ENCODE measurements at regions not wholly inside any gene's neighbourhood (a gene's known extent, or its start where the extent isn't known, plus 50 kb on each side); places are given as distances from the start of the nearest gene placed in this dataset.

DNA sequence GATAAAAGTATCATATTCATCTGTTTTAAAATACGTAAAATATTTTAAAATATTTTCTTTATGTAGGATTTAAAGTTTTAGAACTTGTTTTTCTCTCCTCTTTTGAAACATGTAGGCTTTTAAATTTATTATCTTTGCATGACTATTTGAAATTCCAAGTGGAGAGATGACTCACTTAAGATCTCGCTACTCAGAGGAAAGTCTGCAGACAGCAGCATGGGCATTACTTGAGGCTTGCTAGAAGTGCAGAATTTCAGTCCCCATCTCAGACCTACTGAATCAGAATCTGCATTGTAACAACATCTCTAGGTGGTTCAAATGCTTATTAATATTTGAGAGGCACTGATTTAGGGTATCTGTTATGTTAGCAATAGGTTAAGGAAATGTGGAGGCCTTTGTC, 225.7 kb upstream of the ARX start:
- no peak overlapping the region for H3K27ac Mint-ChIP-seq
- Histone ChIP-seq H3K27ac (ENCODE audit: low read depth in 1 of 2, low read length in 2 of 2) (no peak overlapping the region), H3K36me3 (ENCODE audit: insufficient read depth, low read length) (no peaks in the 10 kb centered on the region), H3K4me3 (ENCODE audit: low read length) (no peak overlapping the region), H3K9me3 (ENCODE audit: control insufficient read depth in 1 of 2, insufficient read depth in 1 of 2, low read length in 2 of 2) (no peaks in the 10 kb centered on the region), H3K27me3 (ENCODE audit: control insufficient read depth in 1 of 2, insufficient read depth in 2 of 2, low read length in 2 of 2) (no peaks in the 10 kb centered on the region), H3K4me1 (ENCODE audit: insufficient read depth, low read length) (no peaks in the 10 kb centered on the region)
- no peaks in the 10 kb centered on the region for H3K27me3 Mint-ChIP-seq
- H3K9me3 Mint-ChIP-seq = no peaks in the 10 kb centered on the region
- H3K4me1 Mint-ChIP-seq (ENCODE audit: low read depth) = no peaks in the 10 kb centered on the region
- H3K36me3 Mint-ChIP-seq (ENCODE audit: low read depth) = no peaks in the 10 kb centered on the region
- ATAC-seq (ENCODE audit: poor library complexity) (no peak), DNase-seq (no peak)
- CTCF ChIA-PET = no interaction called here
- POLR2A ChIA-PET = no interaction called here
- H3K4me3 Mint-ChIP-seq = no peak overlapping the region
- intact Hi-C loops (cut with DNase I, micrococcal nuclease) = no loop called here
- no peak for TF ChIP-seq CTCF (IDR thresholded peaks at IDR 0.05)

GRCh38 chrX:25226151-25226550, 210.4 kb upstream of the ARX start:
- H3K4me3 Mint-ChIP-seq = no peak overlapping the region
- peaks cover 5% of the 10 kb centered on the region for H3K27me3 Mint-ChIP-seq
- H3K9me3 ChIP-seq (ENCODE audit: control insufficient read depth in 1 of 2, insufficient read depth in 1 of 2, low read length in 2 of 2) = no peaks in the 10 kb centered on the region
- DNase-seq (no peak), ATAC-seq (ENCODE audit: poor library complexity) (no peak)
- H3K4me3 ChIP-seq (ENCODE audit: low read length) = no peak overlapping the region
- no peaks in the 10 kb centered on the region for H3K4me1 ChIP-seq (ENCODE audit: insufficient read depth, low read length)
- POLR2A ChIA-PET = no interaction called here
- no peak overlapping the region for H3K27ac ChIP-seq (ENCODE audit: low read depth in 1 of 2, low read length in 2 of 2)
- no peak for TF ChIP-seq CTCF (IDR thresholded peaks at IDR 0.05)
- CTCF ChIA-PET = no interaction called here
- H3K9me3 Mint-ChIP-seq = no peaks in the 10 kb centered on the region
- no peaks in the 10 kb centered on the region for H3K36me3 Mint-ChIP-seq (ENCODE audit: low read depth)
- no peaks in the 10 kb centered on the region for H3K27me3 ChIP-seq (ENCODE audit: control insufficient read depth in 1 of 2, insufficient read depth in 2 of 2, low read length in 2 of 2)
- intact Hi-C loops (cut with DNase I, micrococcal nuclease) = no loop called here
- H3K36me3 ChIP-seq (ENCODE audit: insufficient read depth, low read length) = no peaks in the 10 kb centered on the region
- no peak overlapping the region for H3K27ac Mint-ChIP-seq
- H3K4me1 Mint-ChIP-seq (ENCODE audit: low read depth) = no peaks in the 10 kb centered on the region

DNA sequence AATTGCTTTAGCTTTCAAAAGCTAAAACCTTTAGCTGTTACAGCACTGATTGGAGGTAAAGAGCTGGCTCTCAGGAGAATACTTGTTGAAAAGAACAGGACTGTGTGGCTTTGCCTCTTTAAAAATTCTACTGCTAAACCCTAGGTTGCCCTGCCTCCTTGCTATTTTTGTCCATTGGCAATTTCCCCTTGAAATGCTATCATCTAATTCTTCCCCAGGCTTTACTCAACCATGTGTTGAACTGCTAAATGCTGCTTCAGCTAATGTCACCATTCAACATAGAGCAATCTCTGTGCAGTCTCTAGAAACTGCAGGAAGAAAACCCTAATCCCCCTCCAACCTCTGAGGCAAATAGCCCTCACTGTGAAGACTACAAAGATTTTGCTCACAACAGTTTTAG, 203.7 kb upstream of the ARX start:
- TF ChIP-seq CTCF (IDR thresholded peaks at IDR 0.05) = no peak
- peaks cover 5% of the 10 kb centered on the region for H3K27me3 Mint-ChIP-seq
- ChIA-PET POLR2A (no interaction called here), CTCF (no interaction called here)
- H3K36me3 Mint-ChIP-seq (ENCODE audit: low read depth) = no peaks in the 10 kb centered on the region
- no peaks in the 10 kb centered on the region for H3K36me3 ChIP-seq (ENCODE audit: insufficient read depth, low read length)
- intact Hi-C loops (cut with DNase I, micrococcal nuclease) = no loop called here
- H3K9me3 Mint-ChIP-seq = no peaks in the 10 kb centered on the region
- H3K9me3 ChIP-seq (ENCODE audit: control insufficient read depth in 1 of 2, insufficient read depth in 1 of 2, low read length in 2 of 2) = no peaks in the 10 kb centered on the region
- H3K27me3 ChIP-seq (ENCODE audit: control insufficient read depth in 1 of 2, insufficient read depth in 2 of 2, low read length in 2 of 2) = no peaks in the 10 kb centered on the region
- ATAC-seq (ENCODE audit: poor library complexity) = no peak
- no peaks in the 10 kb centered on the region for H3K4me1 Mint-ChIP-seq (ENCODE audit: low read depth)
- no peak overlapping the region for H3K4me3 ChIP-seq (ENCODE audit: low read length)
- H3K27ac Mint-ChIP-seq = no peak overlapping the region
- H3K27ac ChIP-seq (ENCODE audit: low read depth in 1 of 2, low read length in 2 of 2) = no peak overlapping the region
- no peak for DNase-seq
- H3K4me1 ChIP-seq (ENCODE audit: insufficient read depth, low read length) = no peaks in the 10 kb centered on the region
- H3K4me3 Mint-ChIP-seq = no peak overlapping the region

Measured in CD4-positive, alpha-beta T cell (primary cell).